HCT116 (cell line): ENCODE measurements at regions not wholly inside any gene's neighbourhood (a gene's known extent, or its start where the extent isn't known, plus 50 kb on each side); places are given as distances from the start of the nearest gene placed in this dataset.

ENCODE experiments used
- ATAC-seq: fragments of 200-7000 bp; cut with Tn5 transposase; 2 replicates; pipeline ENCODE4 v1.9.1; 2020; ENCODE audit warnings: mild to moderate bottlenecking, moderate library complexity
- BruUV-seq: library from RNA; stranded (reverse); fragments of 400-500 nt; replicated peaks from 2 replicates; lab custom pipeline; 2021; lab: Mats Ljungman, UMichigan
- CTCF ChIA-PET: fragments of 300-600 bp; sonication (Branson Sonifier 250); formaldehyde crosslinking; loops from one replicate; lab custom pipeline; 2021; ENCODE audit warnings: antibody characterized with exemption; lab: Charles Lee
- POLR2A ChIA-PET: fragments of 300-600, 350-600 bp; sonication (Branson Sonifier 250); formaldehyde crosslinking; loops from one replicate; lab custom pipeline; 2021; ENCODE audit warnings: antibody characterized with exemption; lab: Charles Lee
- RAD21 ChIA-PET, 2 experiments: fragments of 300-600 bp; sonication (Branson Sonifier 250); formaldehyde crosslinking; loops; one replicate each; lab custom pipeline; 2023; ENCODE audit warnings: low total read pairs in 2 of 2; ENCODE audit not compliant: uncharacterized antibody in 2 of 2, unreplicated experiment in 2 of 2, low non-redundant PET in 1 of 2; lab: Charles Lee
- DNase-seq: peaks from one replicate; pipeline ENCODE4 v3.0.0-alpha.2; 2010; ENCODE audit warnings: low read depth, low spot score
- H2AFZ ChIP-seq: fragments of 200-600 bp; shearing (Covaris generic), sonication (generic); 2 replicates; pipeline ENCODE4 v1.6.1; 2017; ENCODE audit warnings: low read depth, mixed run types, mixed read lengths, antibody characterized with exemption, low read length; ENCODE audit not compliant: poor library complexity, severe bottlenecking
- H3K27ac ChIP-seq: 2 replicates; pipeline ENCODE4 v1.5.1; 2012; ENCODE audit warnings: low read depth, low read length
- H3K27me3 ChIP-seq: fragments of 200-600 bp; sonication (generic); 2 replicates; pipeline ENCODE4 v1.6.1; 2016; ENCODE audit warnings: mixed run types, low read length, mixed read lengths; ENCODE audit not compliant: insufficient read depth
- H3K36me3 ChIP-seq, 2 experiments: fragments of 200-500 bp in 1 of 2; fragments of 200-600 bp in 1 of 2; sonication (Bioruptor generic) in 1 of 2; sonication (generic) in 1 of 2; 2 replicates each; pipeline versions ENCODE4 v1.5.1 to v1.6.1; 2014 to 2016; ENCODE audit warnings: low read length in 2 of 2, inconsistent platforms in 1 of 2, mixed read lengths in 1 of 2, mixed run types in 1 of 2; ENCODE audit not compliant: insufficient read depth in 2 of 2, control insufficient read depth in 1 of 2
- H3K4me1 ChIP-seq, 2 experiments: fragments of 200-600 bp in 1 of 2; sonication (generic) in 1 of 2; 2 replicates each; pipeline versions ENCODE4 v1.5.1 to v1.6.1; 2012 to 2017; ENCODE audit warnings: low read length in 2 of 2, inconsistent platforms in 1 of 2, mild to moderate bottlenecking in 1 of 2, mixed read lengths in 1 of 2, mixed run types in 1 of 2, moderate library complexity in 1 of 2; ENCODE audit not compliant: insufficient read depth in 2 of 2, control insufficient read depth in 1 of 2
- H3K4me2 ChIP-seq: fragments of 200-600 bp; sonication (generic); 2 replicates; pipeline ENCODE4 v1.6.1; 2017; ENCODE audit warnings: mixed run types, low read length, mixed read lengths
- H3K4me3 ChIP-seq, 2 experiments: fragments of 200-600 bp in 1 of 2; sonication (generic) in 1 of 2; replicated peaks in 1 of 2; 2 replicates each; pipeline ENCODE4 v1.5.1; 2011 to 2016; ENCODE audit warnings: low read length in 2 of 2, control low read depth in 1 of 2, low read depth in 1 of 2, mild to moderate bottlenecking in 1 of 2, mixed read lengths in 1 of 2, mixed run types in 1 of 2
- H3K79me2 ChIP-seq: fragments of 200-600 bp; sonication (generic); 2 replicates; pipeline ENCODE4 v1.6.1; 2017; ENCODE audit warnings: mild to moderate bottlenecking, mixed run types, low read length, moderate library complexity, mixed read lengths; ENCODE audit not compliant: insufficient read depth
- H3K9ac ChIP-seq: fragments of 200-600 bp; sonication (generic); 2 replicates; pipeline ENCODE4 v1.6.1; 2016; ENCODE audit warnings: low read length, mixed read lengths
- H3K9me2 ChIP-seq: fragments of 200-600 bp; sonication (generic), shearing (Covaris generic); 2 replicates; pipeline ENCODE4 v1.6.1; 2017; ENCODE audit warnings: mixed run types, mild to moderate bottlenecking, moderate library complexity; ENCODE audit not compliant: insufficient read depth
- H3K9me3 ChIP-seq, 2 experiments: fragments of 200-500 bp in 1 of 2; fragments of 200-600 bp in 1 of 2; sonication (Bioruptor generic) in 1 of 2; sonication (generic) in 1 of 2; 2 replicates each; pipeline ENCODE4 v1.6.1; 2014 to 2017; ENCODE audit warnings: low read length in 2 of 2, mixed read lengths in 2 of 2, inconsistent platforms in 1 of 2, low read depth in 1 of 2, mild to moderate bottlenecking in 1 of 2, mixed run types in 1 of 2, moderate library complexity in 1 of 2; ENCODE audit not compliant: control insufficient read depth in 1 of 2, insufficient read depth in 1 of 2
- H4K20me1 ChIP-seq: fragments of 200-600 bp; sonication (generic), shearing (Covaris generic); 2 replicates; pipeline ENCODE4 v1.6.1; 2017; ENCODE audit warnings: mixed run types, mild to moderate bottlenecking, moderate library complexity; ENCODE audit not compliant: insufficient read depth
- ATF3 ChIP-seq: IDR thresholded peaks from 2 replicates; pipeline ENCODE4 v1.6.1; 2012
- CBX3 ChIP-seq: IDR thresholded peaks from 2 replicates; pipeline ENCODE4 v1.6.1; 2012; ENCODE audit warnings: low read depth
- ELF1 ChIP-seq: IDR thresholded peaks from 2 replicates; pipeline ENCODE4 v1.6.1; 2012; ENCODE audit warnings: low read depth, borderline replicate concordance
- EZH2 ChIP-seq: fragments of 200-600 bp; sonication (generic); IDR thresholded peaks from 2 replicates; pipeline ENCODE4 v1.6.1; 2017; ENCODE audit warnings: antibody characterized with exemption, mixed run types
- FOSL1 ChIP-seq: IDR thresholded peaks from 2 replicates; pipeline ENCODE4 v1.6.1; 2012; ENCODE audit warnings: low read depth
- JUND ChIP-seq: IDR thresholded peaks from 2 replicates; pipeline ENCODE4 v1.6.1; 2012
- MAX ChIP-seq: IDR thresholded peaks from 2 replicates; pipeline ENCODE4 v1.6.1; 2012
- RAD21 ChIP-seq: IDR thresholded peaks from 2 replicates; pipeline ENCODE4 v1.6.1; 2012; ENCODE audit warnings: low read depth, mild to moderate bottlenecking
- REST ChIP-seq: IDR thresholded peaks from 2 replicates; pipeline ENCODE4 v1.6.1; 2012; ENCODE audit warnings: low read depth
- SIN3A ChIP-seq: IDR thresholded peaks from 2 replicates; pipeline ENCODE4 v1.6.1; 2012; ENCODE audit warnings: low read depth
- SRF ChIP-seq: IDR thresholded peaks from 2 replicates; pipeline ENCODE4 v1.6.1; 2012; ENCODE audit warnings: low read depth
- TCF7L2 ChIP-seq: IDR thresholded peaks from 2 replicates; pipeline ENCODE4 v1.7.0; 2011; ENCODE audit warnings: borderline replicate concordance, inconsistent platforms; ENCODE audit not compliant: insufficient read depth, insufficient read length; ENCODE audit errors: extremely low read depth
- ZFX ChIP-seq: fragments of 450-650 bp; IDR thresholded peaks from 2 replicates; pipeline ENCODE4 v1.6.1; 2017
- intact Hi-C: fragments of 100-400 bp; cut with micrococcal nuclease; formaldehyde crosslinking; loops from 2 replicates; pipeline ENCODE4 v1.10.0; 2022
- TF ChIP-seq, protein P1 (sequence below): IDR thresholded peaks from 2 replicates; pipeline ENCODE4 v1.6.1; 2011; ENCODE audit warnings: mild to moderate bottlenecking, low read length, moderate library complexity; ENCODE audit not compliant: insufficient replicate concordance; ENCODE audit errors: extremely low read depth

GRCh38 chr6:104118274-104118673 lies 741.4 kb downstream of the HACE1 start:
- ATAC-seq (peak; percentile 89), DNase-seq (peak; percentile 23)
- POLR2A ChIA-PET: no interaction called here
- H3K4me3 ChIP-seq: no peak overlapping the region
- H4K20me1 ChIP-seq: no peaks in the 10 kb centered on the region
- TF ChIP-seq SIN3A (no peak), ELF1 (no peak), TCF7L2 (no peak), EZH2 (no peak), JUND (peak; percentile 54; the same call in 1 of the 2 replicates), CBX3 (no peak), FOSL1 (peak; percentile 49)
- TF ChIP-seq, protein P1, sequence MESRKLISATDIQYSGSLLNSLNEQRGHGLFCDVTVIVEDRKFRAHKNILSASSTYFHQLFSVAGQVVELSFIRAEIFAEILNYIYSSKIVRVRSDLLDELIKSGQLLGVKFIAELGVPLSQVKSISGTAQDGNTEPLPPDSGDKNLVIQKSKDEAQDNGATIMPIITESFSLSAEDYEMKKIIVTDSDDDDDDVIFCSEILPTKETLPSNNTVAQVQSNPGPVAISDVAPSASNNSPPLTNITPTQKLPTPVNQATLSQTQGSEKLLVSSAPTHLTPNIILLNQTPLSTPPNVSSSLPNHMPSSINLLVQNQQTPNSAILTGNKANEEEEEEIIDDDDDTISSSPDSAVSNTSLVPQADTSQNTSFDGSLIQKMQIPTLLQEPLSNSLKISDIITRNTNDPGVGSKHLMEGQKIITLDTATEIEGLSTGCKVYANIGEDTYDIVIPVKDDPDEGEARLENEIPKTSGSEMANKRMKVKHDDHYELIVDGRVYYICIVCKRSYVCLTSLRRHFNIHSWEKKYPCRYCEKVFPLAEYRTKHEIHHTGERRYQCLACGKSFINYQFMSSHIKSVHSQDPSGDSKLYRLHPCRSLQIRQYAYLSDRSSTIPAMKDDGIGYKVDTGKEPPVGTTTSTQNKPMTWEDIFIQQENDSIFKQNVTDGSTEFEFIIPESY: no peak
- TF ChIP-seq, all 23 proteins: peak for 2
- no peak overlapping the region for H3K27ac ChIP-seq
- H3K79me2 ChIP-seq: no peaks in the 10 kb centered on the region
- no TSS peak for BruUV-seq
- peak overlapping the region; percentile 50 for H3K4me2 ChIP-seq
- intact Hi-C loops: no loop called here
- peaks cover 0 to 12% of the 10 kb centered on the region in 2 experiments; a peak in 2 of 4 replicates for H3K4me1 ChIP-seq
- H3K9me2 ChIP-seq: no peaks in the 10 kb centered on the region
- ChIA-PET CTCF (no interaction called here), RAD21 (no interaction called here)
- H2AFZ ChIP-seq: peak overlapping the region; percentile 81
- H3K36me3 ChIP-seq: no peaks in the 10 kb centered on the region
- H3K9ac ChIP-seq: no peak overlapping the region
- no peaks in the 10 kb centered on the region for H3K9me3 ChIP-seq
- H3K27me3 ChIP-seq: no peaks in the 10 kb centered on the region

DNA sequence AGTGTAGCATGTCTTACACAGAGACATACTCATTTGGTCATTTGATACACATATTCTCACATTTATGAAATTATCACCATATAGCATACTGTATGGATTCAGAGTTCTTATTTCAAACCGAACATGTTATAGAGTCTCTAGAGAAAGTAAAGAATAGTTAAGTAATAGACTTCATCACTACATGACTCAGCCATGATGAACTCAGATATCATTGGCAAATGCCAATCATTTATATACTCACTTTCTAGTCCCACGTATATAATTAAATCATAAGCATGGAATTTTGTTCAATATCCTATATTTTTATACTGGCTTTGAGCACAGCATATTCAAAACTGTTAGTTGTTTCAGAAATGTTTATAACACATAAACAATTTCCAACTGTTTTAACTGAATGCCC lies 749.9 kb downstream of the HACE1 start:
- BruUV-seq: no TSS peak
- Histone ChIP-seq H3K27me3 (no peaks in the 10 kb centered on the region), H3K79me2 (no peaks in the 10 kb centered on the region), H3K9me2 (no peaks in the 10 kb centered on the region), H3K9ac (no peak overlapping the region), H3K36me3 (no peaks in the 10 kb centered on the region), H2AFZ (no peak overlapping the region), H4K20me1 (no peaks in the 10 kb centered on the region), H3K4me3 (no peak overlapping the region), H3K27ac (no peak overlapping the region), H3K9me3 (no peaks in the 10 kb centered on the region), H3K4me1 (no peaks in the 10 kb centered on the region), H3K4me2 (no peak overlapping the region)
- ChIA-PET POLR2A (no interaction called here), CTCF (no interaction called here), RAD21 (no interaction called here)
- no peak for DNase-seq
- no peak for ATAC-seq
- intact Hi-C loops: no loop called here
- TF ChIP-seq RAD21 (no peak), SRF (no peak), FOSL1 (no peak), REST (no peak), TCF7L2 (no peak), ATF3 (no peak), ZFX (no peak), MAX (no peak), ELF1 (no peak), CBX3 (no peak)
